Mucosa of stomach (tissue), 1 donor: ENCODE measurements at regions not wholly inside any gene's neighbourhood (a gene's known extent, or its start where the extent isn't known, plus 50 kb on each side); places are given as distances from the start of the nearest gene placed in this dataset.

Experiments used
- H3K27me3 ChIP-seq: one replicate; pipeline ENCODE4 v1.7.0; 2013; ENCODE audit warnings: mild to moderate bottlenecking, low read length; ENCODE audit not compliant: control insufficient read depth, insufficient read depth
- H3K36me3 ChIP-seq: one replicate; pipeline ENCODE4 v1.7.0; 2013; ENCODE audit warnings: low read length; ENCODE audit not compliant: control insufficient read depth, insufficient read depth
- H3K4me1 ChIP-seq: one replicate; pipeline ENCODE4 v1.7.0; 2013; ENCODE audit warnings: mild to moderate bottlenecking, low read length; ENCODE audit not compliant: control insufficient read depth, insufficient read depth
- H3K4me3 ChIP-seq: one replicate; pipeline ENCODE4 v1.7.0; 2013; ENCODE audit warnings: low read length
- H3K9ac ChIP-seq: one replicate; pipeline ENCODE4 v1.7.0; 2013; ENCODE audit warnings: mild to moderate bottlenecking, low read length, moderate library complexity
- H3K9me3 ChIP-seq: one replicate; pipeline ENCODE4 v1.7.0; 2013; ENCODE audit warnings: mild to moderate bottlenecking, low read length, moderate library complexity; ENCODE audit not compliant: control insufficient read depth
- donor health status: Pancreatic carcinoma.

DNA sequence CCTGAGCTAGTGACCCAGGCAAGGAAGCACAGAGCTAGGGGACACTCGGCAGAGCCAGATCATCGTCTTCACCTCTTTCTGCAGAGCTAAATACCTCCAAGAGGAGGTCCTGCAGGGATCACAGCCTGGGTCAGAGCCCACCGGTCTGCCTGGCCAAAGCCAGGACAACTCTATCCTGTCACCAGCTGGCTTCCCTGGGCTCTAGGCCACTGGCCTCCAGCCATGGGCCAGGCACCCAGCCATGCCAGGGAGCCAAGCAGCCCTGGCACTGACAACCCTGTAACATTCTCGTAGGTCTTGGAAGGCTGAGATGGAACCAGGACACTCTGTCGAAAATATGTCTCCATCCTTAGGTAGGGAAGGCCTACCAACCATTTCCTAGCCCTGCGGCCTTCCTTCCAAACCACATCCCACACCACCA, 270.1 kb downstream of the BUD13 start:
- H3K9ac ChIP-seq = no peak overlapping the region
- peaks cover 44% of the 10 kb centered on the region for H3K27me3 ChIP-seq
- no peaks in the 10 kb centered on the region for H3K4me1 ChIP-seq
- H3K9me3 ChIP-seq = no peaks in the 10 kb centered on the region
- no peak overlapping the region for H3K4me3 ChIP-seq
- no peaks in the 10 kb centered on the region for H3K36me3 ChIP-seq

DNA sequence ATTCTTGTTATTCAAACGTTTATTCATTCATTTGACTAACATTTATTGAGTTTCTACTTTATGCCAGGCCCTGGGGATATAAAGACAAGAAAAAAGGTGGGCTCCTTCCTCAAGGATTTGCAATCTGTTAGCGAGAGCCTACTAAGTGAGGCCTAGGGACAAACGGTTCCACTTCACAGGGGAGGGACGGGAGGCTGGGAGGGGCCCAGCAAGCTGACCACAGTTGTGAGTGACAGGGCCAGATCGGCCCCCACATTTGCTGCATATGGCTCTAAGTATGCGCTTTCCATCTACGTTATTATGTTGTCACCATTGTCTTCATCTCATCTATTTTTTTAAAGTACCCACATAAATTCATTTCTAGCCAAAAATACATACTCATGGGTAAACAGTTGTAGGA, 271.1 kb downstream of the BUD13 start:
- no peaks in the 10 kb centered on the region for H3K4me1 ChIP-seq
- no peak overlapping the region for H3K9ac ChIP-seq
- peaks cover 40% of the 10 kb centered on the region for H3K27me3 ChIP-seq
- no peaks in the 10 kb centered on the region for H3K36me3 ChIP-seq
- H3K4me3 ChIP-seq = no peak overlapping the region
- H3K9me3 ChIP-seq = no peaks in the 10 kb centered on the region

GRCh38 chr11:116500947-116501602, 271.7 kb downstream of the BUD13 start:
- Histone ChIP-seq H3K9ac (no peak overlapping the region), H3K4me3 (no peak overlapping the region), H3K36me3 (no peaks in the 10 kb centered on the region), H3K27me3 (peaks cover 37% of the 10 kb centered on the region), H3K9me3 (no peaks in the 10 kb centered on the region), H3K4me1 (no peaks in the 10 kb centered on the region)

GRCh38 chr11:116500026-116500946, 272.5 kb downstream of the BUD13 start:
- Histone ChIP-seq H3K9ac (no peak overlapping the region), H3K4me1 (no peaks in the 10 kb centered on the region), H3K36me3 (no peaks in the 10 kb centered on the region), H3K4me3 (no peak overlapping the region), H3K27me3 (peaks cover 37% of the 10 kb centered on the region), H3K9me3 (no peaks in the 10 kb centered on the region)

GRCh38 chr11:116499396-116500003, 273.3 kb downstream of the BUD13 start:
- H3K27me3 ChIP-seq = peaks cover 37% of the 10 kb centered on the region

GRCh38 chr11:116498161-116498560, 274.6 kb downstream of the BUD13 start:
- Histone ChIP-seq H3K4me3 (no peak overlapping the region), H3K9ac (no peak overlapping the region), H3K27me3 (peaks cover 37% of the 10 kb centered on the region), H3K9me3 (no peaks in the 10 kb centered on the region), H3K4me1 (no peaks in the 10 kb centered on the region), H3K36me3 (no peaks in the 10 kb centered on the region)

More at GRCh38 chr11:116499396-116500003, 273.3 kb downstream of the BUD13 start:
- Histone ChIP-seq H3K9ac (no peak overlapping the region), H3K4me3 (no peak overlapping the region), H3K4me1 (no peaks in the 10 kb centered on the region), H3K9me3 (no peaks in the 10 kb centered on the region), H3K36me3 (no peaks in the 10 kb centered on the region)

- Histone ChIP-seq H3K36me3 (no peaks in the 10 kb centered on the region), H3K4me1 (no peaks in the 10 kb centered on the region), H3K9ac (no peak overlapping the region), H3K4me3 (no peak overlapping the region), H3K27me3 (peaks cover 17% of the 10 kb centered on the region), H3K9me3 (no peaks in the 10 kb centered on the region)
Measured at GRCh38 chr11:116492600-116492999, 280.2 kb downstream of the BUD13 start.

GRCh38 chr11:116488836-116489389, 283.9 kb downstream of the BUD13 start:
- Histone ChIP-seq H3K4me3 (no peak overlapping the region), H3K9me3 (no peaks in the 10 kb centered on the region), H3K36me3 (no peaks in the 10 kb centered on the region), H3K9ac (no peak overlapping the region), H3K27me3 (peaks cover 13% of the 10 kb centered on the region), H3K4me1 (no peaks in the 10 kb centered on the region)

- Histone ChIP-seq H3K4me1 (no peaks in the 10 kb centered on the region), H3K36me3 (no peaks in the 10 kb centered on the region), H3K27me3 (peaks cover 13% of the 10 kb centered on the region), H3K9ac (no peak overlapping the region), H3K9me3 (no peaks in the 10 kb centered on the region), H3K4me3 (no peak overlapping the region)
Measured at GRCh38 chr11:116485425-116485824, 287.4 kb downstream of the BUD13 start.

DNA sequence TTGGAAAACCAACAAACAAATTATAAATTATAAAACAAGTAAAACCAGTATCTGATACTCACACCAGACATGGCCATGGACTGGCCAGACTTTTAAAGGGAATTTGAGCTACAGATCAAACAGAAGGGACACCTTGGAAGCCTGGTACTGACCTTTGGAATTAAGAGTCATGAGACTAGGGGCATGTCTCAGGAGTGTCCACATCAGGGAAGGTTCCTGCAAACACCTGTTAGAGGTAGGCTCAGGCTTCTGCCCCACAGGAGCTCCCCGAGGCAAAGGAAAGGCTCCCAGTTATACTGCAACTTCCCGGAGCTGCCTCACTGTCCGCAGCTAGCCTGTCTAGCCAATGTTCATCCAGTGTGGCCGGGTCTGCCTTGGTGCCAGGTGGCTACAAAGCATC, 290.1 kb downstream of the BUD13 start:
- H3K36me3 ChIP-seq = no peaks in the 10 kb centered on the region
- no peaks in the 10 kb centered on the region for H3K9me3 ChIP-seq
- H3K27me3 ChIP-seq = peaks cover under 1% of the 10 kb centered on the region
- no peak overlapping the region for H3K9ac ChIP-seq
- no peaks in the 10 kb centered on the region for H3K4me1 ChIP-seq
- no peak overlapping the region for H3K4me3 ChIP-seq

DNA sequence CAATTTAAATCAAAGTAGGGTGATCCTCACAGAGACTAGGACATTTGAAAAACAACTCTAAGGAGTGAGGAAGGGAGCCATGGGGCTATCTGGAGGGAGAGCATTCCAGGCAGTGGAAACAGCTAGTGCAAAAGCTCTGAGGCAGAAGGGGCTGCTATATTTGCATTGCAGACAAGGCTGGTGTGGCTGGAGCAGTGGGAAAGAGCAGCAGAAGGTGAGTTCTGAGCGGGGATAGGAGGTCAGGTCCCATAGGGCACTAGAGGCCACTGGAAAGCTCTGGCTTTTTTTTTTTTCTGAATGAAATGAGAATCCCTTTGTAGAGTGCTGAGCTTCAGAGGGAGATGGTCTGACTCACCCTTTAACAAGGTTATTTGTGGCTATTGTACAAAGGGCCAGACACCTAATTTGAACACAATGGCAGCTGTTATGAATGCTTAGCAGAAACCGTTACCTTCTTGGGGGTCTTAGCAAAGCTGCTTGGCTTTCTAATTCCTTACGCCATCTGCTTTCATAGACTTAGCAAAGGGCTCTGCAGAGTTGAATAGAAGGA, 291.6 kb downstream of the BUD13 start:
- Histone ChIP-seq H3K27me3 (no peaks in the 10 kb centered on the region), H3K36me3 (no peaks in the 10 kb centered on the region), H3K4me3 (no peak overlapping the region), H3K9ac (no peak overlapping the region), H3K9me3 (no peaks in the 10 kb centered on the region), H3K4me1 (no peaks in the 10 kb centered on the region)
